Keratinocyte (primary cell): ENCODE measurements at regions not wholly inside any gene's neighbourhood (a gene's known extent, or its start where the extent isn't known, plus 50 kb on each side); places are given as distances from the start of the nearest gene placed in this dataset.

ENCODE experiments used
- DNase-seq: peaks from one replicate; pipeline ENCODE4 v3.0.0-alpha.2; 2011; ENCODE audit warnings: low read depth, missing footprints, low spot score
- FAIRE-seq: peaks from 2 replicates; lab custom pipeline; 2011; peaks lifted over from hg19 to GRCh38; lab: Jason Lieb, UNC
- H2AFZ ChIP-seq: 2 replicates; pipeline ENCODE4 v1.6.0; 2012; ENCODE audit warnings: low read length, control low read depth, inconsistent platforms; ENCODE audit not compliant: control insufficient read depth
- H3K27ac ChIP-seq: 2 replicates; pipeline ENCODE4 v1.5.1; 2011; ENCODE audit warnings: low read length; ENCODE audit not compliant: control insufficient read depth, insufficient read depth
- H3K27me3 ChIP-seq: 3 replicates; pipeline ENCODE4 v1.6.0; 2011; ENCODE audit warnings: low read length; ENCODE audit not compliant: control insufficient read depth, insufficient read depth; ENCODE audit errors: extremely low read depth
- H3K36me3 ChIP-seq, 2 experiments: 2 replicates in 1 of 2; 3 replicates in 1 of 2; pipeline ENCODE4 v1.5.1; 2011; ENCODE audit warnings: low read length in 2 of 2, mild to moderate bottlenecking in 1 of 2; ENCODE audit not compliant: control insufficient read depth in 2 of 2, insufficient read depth in 2 of 2; ENCODE audit errors: extremely low read depth in 1 of 2
- H3K4me1 ChIP-seq: 3 replicates; pipeline ENCODE4 v1.5.1; 2011; ENCODE audit warnings: low read length; ENCODE audit not compliant: control insufficient read depth, insufficient read depth; ENCODE audit errors: extremely low read depth
- H3K4me2 ChIP-seq: 3 replicates; pipeline ENCODE4 v1.6.0; 2011; ENCODE audit warnings: low read depth, low read length; ENCODE audit not compliant: control insufficient read depth, insufficient read depth; ENCODE audit errors: extremely low read depth
- H3K4me3 ChIP-seq, 3 experiments: fragments of 200-600 bp in 1 of 3; sonication (generic) in 1 of 3; 2 replicates in 2 of 3; 3 replicates in 1 of 3; pipeline ENCODE4 v1.5.1; 2011 to 2016; ENCODE audit warnings: low read length in 3 of 3, mild to moderate bottlenecking in 3 of 3, control low read depth in 2 of 3, inconsistent platforms in 1 of 3, low read depth in 1 of 3, mixed read lengths in 1 of 3, mixed run types in 1 of 3, moderate library complexity in 1 of 3; ENCODE audit not compliant: control insufficient read depth in 2 of 3, insufficient read depth in 2 of 3; ENCODE audit errors: extremely low read depth in 1 of 3
- H3K79me2 ChIP-seq: 2 replicates; pipeline ENCODE4 v1.6.0; 2012; ENCODE audit warnings: low read length; ENCODE audit not compliant: control insufficient read depth, insufficient read depth
- H3K9ac ChIP-seq: 3 replicates; pipeline ENCODE4 v1.6.0; 2011; ENCODE audit warnings: low read length; ENCODE audit not compliant: control insufficient read depth, insufficient read depth; ENCODE audit errors: extremely low read depth
- H3K9me1 ChIP-seq: 3 replicates; pipeline ENCODE4 v1.6.0; 2011; ENCODE audit warnings: low read length; ENCODE audit not compliant: control insufficient read depth, insufficient read depth; ENCODE audit errors: extremely low read depth
- H3K9me3 ChIP-seq: 2 replicates; pipeline ENCODE4 v1.5.1; 2012; ENCODE audit warnings: low read depth, low read length; ENCODE audit not compliant: control insufficient read depth
- H4K20me1 ChIP-seq: 3 replicates; pipeline ENCODE4 v1.6.0; 2011; ENCODE audit warnings: low read length; ENCODE audit not compliant: control insufficient read depth, insufficient read depth; ENCODE audit errors: extremely low read depth
- EZH2 ChIP-seq: IDR thresholded peaks from one replicate; pipeline ENCODE4 v1.6.1; 2012; ENCODE audit warnings: inconsistent platforms, mild to moderate bottlenecking, low read length, moderate library complexity
- dilution Hi-C: fragments of 300-500 bp; cut with MboI; formaldehyde crosslinking; loops from one replicate; pipeline ENCODE4 v1.7.0; 2020; ENCODE audit warnings: low sequenced_read_pairs; ENCODE audit not compliant: extremely low pct_ligation_motif_present
- TF ChIP-seq, protein P1 (sequence below), 3 experiments: IDR thresholded peaks in 1 of 3; conservative IDR thresholded peaks in 1 of 3; optimal IDR thresholded peaks in 1 of 3; 2 replicates in 2 of 3; 3 replicates in 1 of 3; pipeline versions ENCODE3 to v1.5.1; 2011; ENCODE audit warnings: low read length in 3 of 3, mild to moderate bottlenecking in 3 of 3, moderate library complexity in 2 of 3, control low read depth in 1 of 3, inconsistent platforms in 1 of 3; ENCODE audit not compliant: insufficient read depth in 2 of 3; ENCODE audit errors: extremely low read depth in 1 of 3

DNA sequence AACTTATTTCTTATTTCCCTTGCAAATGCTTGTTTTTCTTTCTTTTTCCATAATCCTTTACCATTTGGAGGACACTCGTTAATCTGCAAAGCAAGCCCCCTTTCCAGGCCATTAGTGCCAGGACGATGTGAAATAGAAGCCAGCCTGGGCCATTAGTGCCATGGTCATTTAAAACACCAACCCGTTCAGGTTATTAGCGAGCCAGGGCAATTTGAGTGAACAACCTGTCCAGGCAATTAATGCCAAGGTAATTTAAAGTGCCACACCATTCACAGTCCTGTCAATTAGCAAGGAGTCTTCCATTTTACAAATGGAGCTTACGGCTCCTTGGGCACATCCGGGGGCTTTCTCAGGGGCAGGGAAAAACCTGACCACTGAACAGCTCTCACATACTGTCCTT is 370.6 kb downstream of the HRH4 start:
- Histone ChIP-seq H3K4me3 (no peak overlapping the region), H3K9me1 (no peaks in the 10 kb centered on the region), H3K9me3 (no peaks in the 10 kb centered on the region), H3K4me2 (no peak overlapping the region), H3K27me3 (no peaks in the 10 kb centered on the region), H3K27ac (no peak overlapping the region), H3K36me3 (no peaks in the 10 kb centered on the region), H3K79me2 (no peaks in the 10 kb centered on the region), H4K20me1 (no peaks in the 10 kb centered on the region), H2AFZ (no peak overlapping the region), H3K4me1 (no peaks in the 10 kb centered on the region), H3K9ac (no peak overlapping the region)
- TF ChIP-seq, protein P1, sequence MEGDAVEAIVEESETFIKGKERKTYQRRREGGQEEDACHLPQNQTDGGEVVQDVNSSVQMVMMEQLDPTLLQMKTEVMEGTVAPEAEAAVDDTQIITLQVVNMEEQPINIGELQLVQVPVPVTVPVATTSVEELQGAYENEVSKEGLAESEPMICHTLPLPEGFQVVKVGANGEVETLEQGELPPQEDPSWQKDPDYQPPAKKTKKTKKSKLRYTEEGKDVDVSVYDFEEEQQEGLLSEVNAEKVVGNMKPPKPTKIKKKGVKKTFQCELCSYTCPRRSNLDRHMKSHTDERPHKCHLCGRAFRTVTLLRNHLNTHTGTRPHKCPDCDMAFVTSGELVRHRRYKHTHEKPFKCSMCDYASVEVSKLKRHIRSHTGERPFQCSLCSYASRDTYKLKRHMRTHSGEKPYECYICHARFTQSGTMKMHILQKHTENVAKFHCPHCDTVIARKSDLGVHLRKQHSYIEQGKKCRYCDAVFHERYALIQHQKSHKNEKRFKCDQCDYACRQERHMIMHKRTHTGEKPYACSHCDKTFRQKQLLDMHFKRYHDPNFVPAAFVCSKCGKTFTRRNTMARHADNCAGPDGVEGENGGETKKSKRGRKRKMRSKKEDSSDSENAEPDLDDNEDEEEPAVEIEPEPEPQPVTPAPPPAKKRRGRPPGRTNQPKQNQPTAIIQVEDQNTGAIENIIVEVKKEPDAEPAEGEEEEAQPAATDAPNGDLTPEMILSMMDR (optimal IDR thresholded peaks at IDR 0.05 in 1 of 3, IDR thresholded peaks at IDR 0.05 in 1 of 3, conservative IDR thresholded peaks at IDR 0.05 in 1 of 3; ENCODE audit: extremely low read depth in 1 of 3, insufficient read depth in 2 of 3, low read length in 3 of 3) = no peak
- no peak for TF ChIP-seq EZH2
- FAIRE-seq (no peak), DNase-seq (no peak)
- dilution Hi-C loops = no loop called here

DNA sequence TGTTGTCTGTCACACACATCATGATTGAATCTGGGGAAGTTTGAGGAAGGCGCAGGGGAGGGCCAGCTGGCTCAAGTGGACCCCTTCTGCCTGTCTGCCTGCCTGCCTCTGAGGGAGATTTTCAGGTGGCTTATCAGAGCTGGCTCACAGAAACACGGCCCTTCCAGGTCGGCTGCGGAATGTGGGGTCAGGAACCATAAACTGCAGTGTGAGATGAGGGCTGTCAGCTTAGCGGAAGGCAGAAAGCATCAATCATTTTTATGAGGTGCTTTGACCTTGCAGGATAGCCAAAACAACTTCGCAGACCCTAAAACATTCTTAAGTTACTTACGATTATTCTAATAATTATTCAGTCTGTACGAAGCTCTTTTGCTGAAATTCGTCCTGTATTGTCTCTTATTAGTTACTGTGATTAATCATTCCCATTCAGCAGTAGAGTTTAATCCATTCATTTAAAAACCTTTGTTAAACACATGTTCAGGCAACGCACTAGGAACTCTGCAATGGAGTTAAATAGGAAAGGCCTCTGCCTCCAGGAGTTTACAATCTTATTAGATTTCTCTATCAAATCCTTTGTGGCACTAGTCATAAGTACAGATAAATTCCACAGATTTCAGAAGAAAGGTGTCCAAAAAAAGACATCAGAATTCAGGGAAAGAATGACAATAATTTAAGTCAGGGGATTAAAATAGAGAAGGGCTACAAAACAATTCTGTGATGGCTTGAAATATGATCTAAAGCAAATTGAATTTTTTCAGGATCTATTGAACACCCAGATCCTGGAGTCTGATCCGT is 371.6 kb downstream of the HRH4 start:
- Histone ChIP-seq H3K27me3 (no peaks in the 10 kb centered on the region), H3K27ac (no peak overlapping the region), H3K4me3 (no peak overlapping the region), H3K4me2 (no peak overlapping the region), H3K9me1 (no peaks in the 10 kb centered on the region), H3K79me2 (no peaks in the 10 kb centered on the region), H3K9me3 (no peaks in the 10 kb centered on the region), H3K9ac (no peak overlapping the region), H3K36me3 (no peaks in the 10 kb centered on the region), H2AFZ (no peak overlapping the region), H4K20me1 (no peaks in the 10 kb centered on the region), H3K4me1 (no peaks in the 10 kb centered on the region)
- TF ChIP-seq, protein P1 (optimal IDR thresholded peaks at IDR 0.05 in 1 of 3, IDR thresholded peaks at IDR 0.05 in 1 of 3, conservative IDR thresholded peaks at IDR 0.05 in 1 of 3; ENCODE audit: extremely low read depth in 1 of 3, insufficient read depth in 2 of 3, low read length in 3 of 3) = no peak
- DNase-seq = no peak
- no peak for FAIRE-seq
- dilution Hi-C loops = no loop called here
